ENCODE measurements at regions not wholly inside any gene's neighbourhood (a gene's known extent, or its start where the extent isn't known, plus 50 kb on each side); places are given as distances from the start of the nearest gene placed in this dataset.

GRCh38 chr1:73778471-73778870 is 419.5 kb downstream of the LRRIQ3 start:
- H3K4me3 Mint-ChIP-seq: no peak overlapping the region
- DNase-seq (ENCODE audit: low spot score): no peak

GRCh38 chr1:73775896-73776295 is 422.1 kb downstream of the LRRIQ3 start:
- Mint-ChIP-seq H3K4me1 (ENCODE audit: low read depth in 2 of 2) (no peaks in the 10 kb centered on the region), H3K27me3 (no peaks in the 10 kb centered on the region), H3K4me3 (no peak overlapping the region), H3K27ac (no peak overlapping the region), H3K36me3 (no peaks in the 10 kb centered on the region), H3K9me3 (peaks cover 7% of the 10 kb centered on the region)
- ATAC-seq (no peak), DNase-seq (ENCODE audit: low spot score) (no peak)

More at GRCh38 chr1:73778471-73778870, 419.5 kb downstream of the LRRIQ3 start:
- no peaks in the 10 kb centered on the region for H3K36me3 Mint-ChIP-seq
- no peaks in the 10 kb centered on the region for H3K4me1 Mint-ChIP-seq (ENCODE audit: low read depth in 2 of 2)
- no peaks in the 10 kb centered on the region for H3K27me3 Mint-ChIP-seq
- ATAC-seq: no peak
- H3K27ac Mint-ChIP-seq: no peak overlapping the region
- peaks cover 7% of the 10 kb centered on the region for H3K9me3 Mint-ChIP-seq

- H3K36me3 Mint-ChIP-seq: no peaks in the 10 kb centered on the region
- no peak for ATAC-seq
- H3K4me1 Mint-ChIP-seq (ENCODE audit: low read depth in 2 of 2): no peaks in the 10 kb centered on the region
- no peak overlapping the region for H3K27ac Mint-ChIP-seq
- peaks cover 3% of the 10 kb centered on the region for H3K9me3 Mint-ChIP-seq
- DNase-seq (ENCODE audit: low spot score): no peak
- no peaks in the 10 kb centered on the region for H3K27me3 Mint-ChIP-seq
- H3K4me3 Mint-ChIP-seq: no peak overlapping the region
Observed at GRCh38 chr1:73772941-73773340, 425.0 kb downstream of the LRRIQ3 start.

- Mint-ChIP-seq H3K9me3 (peaks cover 3% of the 10 kb centered on the region), H3K4me1 (ENCODE audit: low read depth in 2 of 2) (no peaks in the 10 kb centered on the region), H3K36me3 (no peaks in the 10 kb centered on the region), H3K27me3 (no peaks in the 10 kb centered on the region), H3K27ac (no peak overlapping the region), H3K4me3 (no peak overlapping the region)
- no peak for DNase-seq (ENCODE audit: low spot score)
- no peak for ATAC-seq
Observed at GRCh38 chr1:73771396-73771795, 426.6 kb downstream of the LRRIQ3 start.

- no peak for ATAC-seq
- H3K9me3 Mint-ChIP-seq: peaks cover 7% of the 10 kb centered on the region
- no peaks in the 10 kb centered on the region for H3K36me3 Mint-ChIP-seq
- no peak overlapping the region for H3K27ac Mint-ChIP-seq
- no peak overlapping the region for H3K4me3 Mint-ChIP-seq
- H3K27me3 Mint-ChIP-seq: no peaks in the 10 kb centered on the region
- no peak for DNase-seq (ENCODE audit: low spot score)
- no peaks in the 10 kb centered on the region for H3K4me1 Mint-ChIP-seq (ENCODE audit: low read depth in 2 of 2)
Observed at GRCh38 chr1:73770109-73770905, 427.7 kb downstream of the LRRIQ3 start.

- Mint-ChIP-seq H3K27ac (no peak overlapping the region), H3K4me3 (no peak overlapping the region), H3K36me3 (no peaks in the 10 kb centered on the region), H3K4me1 (ENCODE audit: low read depth in 2 of 2) (no peaks in the 10 kb centered on the region), H3K27me3 (no peaks in the 10 kb centered on the region), H3K9me3 (peaks cover 7% of the 10 kb centered on the region)
- DNase-seq (ENCODE audit: low spot score): no peak
- ATAC-seq: no peak
Observed at GRCh38 chr1:73766786-73767348, 431.1 kb downstream of the LRRIQ3 start.

GRCh38 chr1:73765551-73766233 is 432.3 kb downstream of the LRRIQ3 start:
- H3K4me1 Mint-ChIP-seq (ENCODE audit: low read depth in 2 of 2): no peaks in the 10 kb centered on the region
- DNase-seq (ENCODE audit: low spot score) (no peak), ATAC-seq (no peak)
- H3K4me3 Mint-ChIP-seq: no peak overlapping the region
- H3K27me3 Mint-ChIP-seq: no peaks in the 10 kb centered on the region
- peaks cover under 1% of the 10 kb centered on the region for H3K36me3 Mint-ChIP-seq
- no peak overlapping the region for H3K27ac Mint-ChIP-seq
- H3K9me3 Mint-ChIP-seq: peaks cover 7% of the 10 kb centered on the region

GRCh38 chr1:73761559-73761958 is 436.4 kb downstream of the LRRIQ3 start:
- no peak for ATAC-seq
- Mint-ChIP-seq H3K9me3 (peaks cover 8% of the 10 kb centered on the region), H3K27ac (no peak overlapping the region), H3K27me3 (no peaks in the 10 kb centered on the region), H3K4me1 (ENCODE audit: low read depth in 2 of 2) (no peaks in the 10 kb centered on the region), H3K4me3 (no peak overlapping the region), H3K36me3 (peaks cover 5% of the 10 kb centered on the region)
- no peak for DNase-seq (ENCODE audit: low spot score)

- ATAC-seq: no peak
- no peak overlapping the region for H3K4me3 Mint-ChIP-seq
- DNase-seq (ENCODE audit: low spot score): no peak
- H3K27ac Mint-ChIP-seq: no peak overlapping the region
- no peaks in the 10 kb centered on the region for H3K4me1 Mint-ChIP-seq (ENCODE audit: low read depth in 2 of 2)
- H3K36me3 Mint-ChIP-seq: peaks cover 5% of the 10 kb centered on the region
- peaks cover 10% of the 10 kb centered on the region for H3K9me3 Mint-ChIP-seq
- H3K27me3 Mint-ChIP-seq: no peaks in the 10 kb centered on the region
Observed at GRCh38 chr1:73759011-73759410, 439.0 kb downstream of the LRRIQ3 start.

- Mint-ChIP-seq H3K27ac (no peak overlapping the region), H3K36me3 (peaks cover 5% of the 10 kb centered on the region), H3K4me3 (no peak overlapping the region), H3K27me3 (no peaks in the 10 kb centered on the region), H3K9me3 (peaks cover 14% of the 10 kb centered on the region), H3K4me1 (ENCODE audit: low read depth in 2 of 2) (no peaks in the 10 kb centered on the region)
- no peak for ATAC-seq
- no peak for DNase-seq (ENCODE audit: low spot score)
Observed at GRCh38 chr1:73756817-73757216, 441.2 kb downstream of the LRRIQ3 start.

GRCh38 chr1:73755649-73756048 is 442.3 kb downstream of the LRRIQ3 start:
- Mint-ChIP-seq H3K4me1 (ENCODE audit: low read depth in 2 of 2) (no peaks in the 10 kb centered on the region), H3K27me3 (no peaks in the 10 kb centered on the region), H3K4me3 (no peak overlapping the region), H3K27ac (no peak overlapping the region), H3K36me3 (peaks cover 4% of the 10 kb centered on the region), H3K9me3 (peaks cover 18% of the 10 kb centered on the region)
- ATAC-seq (no peak), DNase-seq (ENCODE audit: low spot score) (no peak)

- ATAC-seq (no peak), DNase-seq (ENCODE audit: low spot score) (no peak)
- no peak overlapping the region for H3K27ac Mint-ChIP-seq
- peaks cover 13% of the 10 kb centered on the region for H3K9me3 Mint-ChIP-seq
- no peaks in the 10 kb centered on the region for H3K4me1 Mint-ChIP-seq (ENCODE audit: low read depth in 2 of 2)
- H3K4me3 Mint-ChIP-seq: no peak overlapping the region
- no peaks in the 10 kb centered on the region for H3K27me3 Mint-ChIP-seq
- no peaks in the 10 kb centered on the region for H3K36me3 Mint-ChIP-seq
Observed at GRCh38 chr1:73749996-73750395, 448.0 kb downstream of the LRRIQ3 start.

- Mint-ChIP-seq H3K36me3 (no peaks in the 10 kb centered on the region), H3K27me3 (no peaks in the 10 kb centered on the region), H3K4me1 (ENCODE audit: low read depth in 2 of 2) (no peaks in the 10 kb centered on the region), H3K9me3 (peaks cover 9% of the 10 kb centered on the region), H3K27ac (no peak overlapping the region), H3K4me3 (no peak overlapping the region)
- ATAC-seq (no peak), DNase-seq (ENCODE audit: low spot score) (no peak)
Observed at GRCh38 chr1:73744985-73745384, 453.0 kb downstream of the LRRIQ3 start.

- no peak for ATAC-seq
- no peaks in the 10 kb centered on the region for H3K27me3 Mint-ChIP-seq
- H3K27ac Mint-ChIP-seq: no peak overlapping the region
- no peaks in the 10 kb centered on the region for H3K4me1 Mint-ChIP-seq (ENCODE audit: low read depth in 2 of 2)
- H3K9me3 Mint-ChIP-seq: peaks cover 9% of the 10 kb centered on the region
- peaks cover 4% of the 10 kb centered on the region for H3K36me3 Mint-ChIP-seq
- DNase-seq (ENCODE audit: low spot score): no peak
- no peak overlapping the region for H3K4me3 Mint-ChIP-seq
Observed at GRCh38 chr1:73736125-73736524, 461.9 kb downstream of the LRRIQ3 start.

Measured in natural killer cell treated with Interleukin-12 subunit alpha and Interleukin-12 subunit beta and Interleukin-15 and Interleukin-18, amount 100 ng/mL, for 72 hours (primary cell).